KMS-11 (cell line): ENCODE measurements at regions not wholly inside any gene's neighbourhood (a gene's known extent, or its start where the extent isn't known, plus 50 kb on each side); places are given as distances from the start of the nearest gene placed in this dataset.

Source experiments
- H2AFZ ChIP-seq: fragments of 200-600 bp; sonication (generic); 2 replicates; pipeline ENCODE4 v1.6.1; 2016; ENCODE audit warnings: antibody characterized with exemption, mixed run types, low read depth
- H3K27ac ChIP-seq: fragments of 200-600 bp; sonication (generic); 2 replicates; pipeline ENCODE4 v1.6.1; 2016; ENCODE audit warnings: mild to moderate bottlenecking, mixed run types
- H3K27me3 ChIP-seq: fragments of 200-600 bp; sonication (generic); 2 replicates; pipeline ENCODE4 v1.6.1; 2017; ENCODE audit warnings: mild to moderate bottlenecking, low read depth, mixed run types, moderate library complexity; ENCODE audit not compliant: insufficient read depth
- H3K36me3 ChIP-seq: fragments of 200-600 bp; sonication (generic); 2 replicates; pipeline ENCODE4 v1.6.1; 2017; ENCODE audit warnings: mild to moderate bottlenecking, mixed run types; ENCODE audit not compliant: insufficient read depth
- H3K4me1 ChIP-seq: fragments of 200-600 bp; sonication (generic); 2 replicates; pipeline ENCODE4 v1.6.1; 2016; ENCODE audit warnings: mild to moderate bottlenecking, low read depth, mixed run types; ENCODE audit not compliant: poor library complexity, severe bottlenecking
- H3K4me2 ChIP-seq: fragments of 200-600 bp; sonication (generic); 2 replicates; pipeline ENCODE4 v1.7.0; 2016; ENCODE audit warnings: mild to moderate bottlenecking, mixed run types
- H3K4me3 ChIP-seq: fragments of 200-600 bp; sonication (generic); IDR thresholded peaks from 2 replicates; pipeline ENCODE4 v1.6.1; 2017; ENCODE audit warnings: low read depth, low read length, mixed read lengths; ENCODE audit not compliant: insufficient read depth
- H3K79me2 ChIP-seq: fragments of 200-600 bp; sonication (generic); 2 replicates; pipeline ENCODE4 v1.6.1; 2016; ENCODE audit warnings: low read depth, mixed run types; ENCODE audit not compliant: insufficient read depth
- H3K9ac ChIP-seq: fragments of 200-600 bp; sonication (generic); 2 replicates; pipeline ENCODE4 v1.6.1; 2016; ENCODE audit warnings: mild to moderate bottlenecking, mixed run types
- H4K20me1 ChIP-seq: fragments of 200-600 bp; sonication (generic); 2 replicates; pipeline ENCODE4 v1.6.1; 2016; ENCODE audit warnings: mild to moderate bottlenecking, mixed run types; ENCODE audit not compliant: insufficient read depth
- CTCF ChIP-seq: fragments of 200-600 bp; sonication (generic); conservative IDR thresholded peaks from 2 replicates; pipeline ENCODE4 v1.6.1; 2017; ENCODE audit warnings: low read depth, mild to moderate bottlenecking, antibody characterized with exemption, low read length, moderate library complexity, mixed read lengths

DNA sequence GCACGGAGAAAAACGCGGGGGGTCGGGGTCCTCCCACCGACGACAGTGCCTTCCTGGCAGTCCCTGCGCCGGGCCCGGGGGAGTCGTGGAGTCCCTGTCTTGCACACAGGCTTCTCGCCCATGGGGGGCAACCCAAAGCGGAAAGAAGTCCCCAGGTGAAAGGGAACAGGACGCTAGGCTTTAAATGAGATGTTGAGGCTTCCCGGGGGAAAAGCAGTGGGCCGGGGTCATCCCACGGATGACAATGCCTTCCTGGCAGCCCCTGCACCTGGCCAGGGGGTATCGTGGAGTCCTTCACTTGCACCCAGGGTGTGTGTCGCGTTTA lies 162.9 kb upstream of the ALG10B start:
- no peaks in the 10 kb centered on the region for H3K4me1 ChIP-seq
- no peak for TF ChIP-seq CTCF
- no peaks in the 10 kb centered on the region for H4K20me1 ChIP-seq
- H3K4me3 ChIP-seq = no peak overlapping the region
- H3K79me2 ChIP-seq = no peaks in the 10 kb centered on the region
- H3K9ac ChIP-seq = no peak overlapping the region
- no peaks in the 10 kb centered on the region for H3K27me3 ChIP-seq
- no peak overlapping the region for H3K4me2 ChIP-seq
- no peak overlapping the region for H3K27ac ChIP-seq
- H3K36me3 ChIP-seq = no peaks in the 10 kb centered on the region
- no peak overlapping the region; the same call in 1 of the 2 replicates for H2AFZ ChIP-seq

- H3K79me2 ChIP-seq = no peaks in the 10 kb centered on the region
- H3K4me2 ChIP-seq = no peak overlapping the region
- no peak for TF ChIP-seq CTCF
- no peak overlapping the region for H3K9ac ChIP-seq
- H3K36me3 ChIP-seq = no peaks in the 10 kb centered on the region
- H4K20me1 ChIP-seq = no peaks in the 10 kb centered on the region
- no peak overlapping the region; the same call in 1 of the 2 replicates for H2AFZ ChIP-seq
- no peak overlapping the region for H3K27ac ChIP-seq
- H3K4me1 ChIP-seq = no peaks in the 10 kb centered on the region
- H3K4me3 ChIP-seq = no peak overlapping the region
- no peaks in the 10 kb centered on the region for H3K27me3 ChIP-seq
Measured at GRCh38 chr12:38154096-38155019, 162.2 kb upstream of the ALG10B start.

DNA sequence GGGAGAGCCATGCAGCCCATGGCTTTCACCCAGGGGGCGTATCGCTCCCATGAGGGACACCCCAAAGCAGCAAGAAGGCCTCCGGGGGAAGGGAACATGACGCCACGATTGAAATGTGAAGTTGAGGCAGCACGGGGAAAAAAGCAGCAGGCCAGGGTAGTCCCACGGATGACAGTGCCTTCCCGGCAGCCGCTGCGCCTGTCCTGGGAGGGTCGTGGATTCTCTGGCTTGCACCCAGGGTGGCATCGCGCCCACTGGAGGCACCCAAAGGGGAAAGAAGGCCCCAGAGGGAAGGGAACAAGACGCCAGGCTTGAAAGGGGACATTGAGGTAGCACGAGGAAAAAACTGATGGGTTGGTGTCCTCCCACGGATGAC lies 161.6 kb upstream of the ALG10B start:
- no peaks in the 10 kb centered on the region for H3K4me1 ChIP-seq
- no peaks in the 10 kb centered on the region for H3K36me3 ChIP-seq
- H3K27ac ChIP-seq = no peak overlapping the region
- no peak for TF ChIP-seq CTCF
- H2AFZ ChIP-seq = no peak overlapping the region
- H3K9ac ChIP-seq = no peak overlapping the region
- no peak overlapping the region for H3K4me3 ChIP-seq
- H4K20me1 ChIP-seq = no peaks in the 10 kb centered on the region
- no peaks in the 10 kb centered on the region for H3K27me3 ChIP-seq
- H3K79me2 ChIP-seq = no peaks in the 10 kb centered on the region
- no peak overlapping the region for H3K4me2 ChIP-seq

DNA sequence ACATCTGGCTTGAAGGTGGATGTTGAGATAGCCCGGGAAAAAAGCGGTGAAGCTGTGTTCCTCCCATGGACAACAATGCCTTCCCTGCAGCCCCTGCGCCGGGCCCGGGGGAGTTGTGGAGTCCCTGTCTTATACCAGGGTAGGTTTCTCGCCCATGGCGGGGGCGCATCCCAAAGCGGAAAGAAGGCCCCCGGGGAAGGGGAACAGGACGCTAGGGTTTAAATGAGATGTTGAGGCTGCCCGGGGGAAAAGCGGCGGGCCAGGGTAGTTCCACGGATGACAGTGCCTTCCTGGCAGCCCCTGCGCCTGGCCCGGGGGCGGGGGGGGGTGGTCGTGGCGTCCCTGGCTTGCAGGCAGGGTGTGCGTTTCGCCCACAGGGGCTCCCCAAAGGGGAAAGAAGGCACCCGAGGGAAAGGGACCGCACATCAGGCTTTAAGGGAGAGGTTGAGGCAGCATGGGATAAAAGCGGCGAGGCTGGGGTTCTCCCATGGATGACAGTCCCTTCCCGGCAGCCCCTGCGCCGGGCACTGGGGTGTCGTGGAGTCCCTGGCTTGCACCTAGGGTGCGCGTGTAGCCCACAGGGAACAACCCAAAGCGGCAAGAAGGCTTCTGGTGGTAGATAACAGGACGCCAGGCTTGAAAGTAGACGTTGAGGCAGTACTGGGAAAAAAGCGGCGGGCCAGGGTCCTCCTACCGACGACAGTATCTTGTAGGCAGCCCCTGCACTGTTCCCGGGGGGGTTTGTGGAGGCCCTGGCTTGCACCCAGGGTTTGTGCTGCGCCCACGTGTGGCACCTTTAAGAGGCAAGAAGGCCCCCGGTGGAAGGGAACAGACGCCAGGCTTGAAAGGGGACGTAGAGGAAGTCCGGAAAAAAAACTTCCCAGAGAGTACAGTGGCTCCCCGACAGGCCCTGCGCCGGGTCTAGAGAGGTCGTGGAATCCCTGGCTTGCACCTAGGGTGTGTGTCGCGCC lies 160.8 kb upstream of the ALG10B start:
- H3K36me3 ChIP-seq = no peaks in the 10 kb centered on the region
- H3K4me1 ChIP-seq = no peaks in the 10 kb centered on the region
- H2AFZ ChIP-seq = no peak overlapping the region
- H3K27me3 ChIP-seq = no peaks in the 10 kb centered on the region
- TF ChIP-seq CTCF = no peak
- H3K4me3 ChIP-seq = no peak overlapping the region
- H4K20me1 ChIP-seq = no peaks in the 10 kb centered on the region
- H3K79me2 ChIP-seq = no peaks in the 10 kb centered on the region
- no peak overlapping the region for H3K4me2 ChIP-seq
- H3K9ac ChIP-seq = no peak overlapping the region
- H3K27ac ChIP-seq = no peak overlapping the region
